WERI-Rb-1 (cell line): ENCODE measurements at regions not wholly inside any gene's neighbourhood (a gene's known extent, or its start where the extent isn't known, plus 50 kb on each side); places are given as distances from the start of the nearest gene placed in this dataset.
"Not testable (repeated sequence)": the region's sequence is repeated elsewhere in the genome, so short reads cannot be mapped to it uniquely, and the experiment has no call there.

Experiments
- DNase-seq: peaks from one replicate; pipeline ENCODE4 v3.0.0-alpha.2; 2020
- H3K27ac ChIP-seq: fragments of 250-450 bp; sonication (Bioruptor Pico); 2 replicates; pipeline ENCODE4 v1.5.1; 2020; ENCODE audit warnings: mild to moderate bottlenecking, moderate library complexity
- H3K27me3 ChIP-seq: fragments of 250-450 bp; sonication (Bioruptor Pico); 2 replicates; pipeline ENCODE4 v1.5.1; 2021; ENCODE audit warnings: mild to moderate bottlenecking, low read depth, moderate library complexity; ENCODE audit not compliant: insufficient read depth, severe bottlenecking
- H3K36me3 ChIP-seq: fragments of 250-450 bp; sonication (Bioruptor Pico); 2 replicates; pipeline ENCODE4 v1.5.1; 2020; ENCODE audit warnings: mild to moderate bottlenecking, moderate library complexity
- H3K4me3 ChIP-seq: 2 replicates; pipeline ENCODE4 v1.5.1; 2011; ENCODE audit warnings: low read depth, mild to moderate bottlenecking, control low read depth, low read length
- H3K9me3 ChIP-seq: fragments of 250-450 bp; sonication (Bioruptor Pico); 2 replicates; pipeline ENCODE4 v1.5.1; 2021; ENCODE audit warnings: mild to moderate bottlenecking, moderate library complexity; ENCODE audit not compliant: severe bottlenecking
- CTCF ChIP-seq: IDR thresholded peaks from 2 replicates; pipeline ENCODE4 v1.5.1; 2011; ENCODE audit warnings: low read depth, mild to moderate bottlenecking, control low read depth, inconsistent platforms, low read length

- DNase-seq, result no peak
- Histone ChIP-seq H3K36me3 (no peaks in the 10 kb centered on the region), H3K4me3 (no peak overlapping the region), H3K27me3 (no peaks in the 10 kb centered on the region), H3K9me3 (no peaks in the 10 kb centered on the region), H3K27ac (no peak overlapping the region)
- no peak for TF ChIP-seq CTCF
Observed at GRCh38 chr13:88026241-88026640, 355.1 kb downstream of the SLITRK5 start.

GRCh38 chr13:88031980-88032559, 360.9 kb downstream of the SLITRK5 start:
- Histone ChIP-seq H3K9me3 (no peaks in the 10 kb centered on the region), H3K36me3 (no peaks in the 10 kb centered on the region), H3K27me3 (no peaks in the 10 kb centered on the region), H3K4me3 (no peak overlapping the region), H3K27ac (no peak overlapping the region)
- no peak for DNase-seq
- no peak for TF ChIP-seq CTCF

- H3K4me3 ChIP-seq, H3K27ac ChIP-seq, H3K27me3 ChIP-seq, DNase-seq, H3K36me3 ChIP-seq, H3K9me3 ChIP-seq: not testable (repeated sequence)
Observed at GRCh38 chr13:88036205-88036604, 365.0 kb downstream of the SLITRK5 start.

GRCh38 chr13:88042489-88042888, 371.3 kb downstream of the SLITRK5 start:
- no peak overlapping the region for H3K27ac ChIP-seq
- DNase-seq, result no peak
- H3K9me3 ChIP-seq, result no peaks in the 10 kb centered on the region
- no peak overlapping the region for H3K4me3 ChIP-seq
- no peak for TF ChIP-seq CTCF
- H3K27me3 ChIP-seq, result no peaks in the 10 kb centered on the region
- H3K36me3 ChIP-seq, result no peaks in the 10 kb centered on the region

- no peak for DNase-seq
- H3K9me3 ChIP-seq, result no peaks in the 10 kb centered on the region
- no peaks in the 10 kb centered on the region for H3K27me3 ChIP-seq
- H3K4me3 ChIP-seq, result no peak overlapping the region
- H3K36me3 ChIP-seq, result no peaks in the 10 kb centered on the region
- H3K27ac ChIP-seq, result no peak overlapping the region
- TF ChIP-seq CTCF, result 0 out of 2 replicates have a peak, but pooled peaks have one; percentile 16
Observed at GRCh38 chr13:88051746-88052482, 380.7 kb downstream of the SLITRK5 start.

GRCh38 chr13:88063741-88064140, 392.6 kb downstream of the SLITRK5 start:
- H3K27me3 ChIP-seq, result no peaks in the 10 kb centered on the region
- H3K27ac ChIP-seq, result no peak overlapping the region
- TF ChIP-seq CTCF, result no peak
- no peak for DNase-seq
- H3K36me3 ChIP-seq, result no peaks in the 10 kb centered on the region
- H3K9me3 ChIP-seq, result no peaks in the 10 kb centered on the region
- no peak overlapping the region for H3K4me3 ChIP-seq
